Common myeloid progenitor, CD34-positive (primary cell): ENCODE measurements at regions not wholly inside any gene's neighbourhood (a gene's known extent, or its start where the extent isn't known, plus 50 kb on each side); places are given as distances from the start of the nearest gene placed in this dataset.

Experiments used
- CTCF ChIA-PET: fragments of 350-600 bp; sonication (Branson Sonifier 250); formaldehyde crosslinking; loops from one replicate; lab custom pipeline; 2021; ENCODE audit warnings: antibody characterized with exemption; lab: Charles Lee
- POLR2A ChIA-PET: fragments of 350-600 bp; sonication (Branson Sonifier 250); formaldehyde crosslinking; loops from one replicate; lab custom pipeline; 2021; ENCODE audit warnings: antibody characterized with exemption; lab: Charles Lee
- DNase-seq, 3 donors: peaks; one replicate each; pipeline versions ENCODE4 v3.0.0 to v3.0.0-alpha.2; 2013
- H3K27ac ChIP-seq, 2 experiments: 1 replicate in 1 of 2; 2 replicates in 1 of 2; pipeline ENCODE4 v1.7.0; 2013; ENCODE audit warnings: inconsistent platforms in 2 of 2, low read length in 2 of 2, mild to moderate bottlenecking in 2 of 2, low read depth in 1 of 2, moderate library complexity in 1 of 2; ENCODE audit not compliant: severe bottlenecking in 2 of 2, insufficient read depth in 1 of 2, poor library complexity in 1 of 2
- H3K27me3 ChIP-seq, 5 experiments: replicated peaks in 2 of 5; 1 replicate in 3 of 5; 2 replicates in 2 of 5; pipeline versions ENCODE4 v1.6.1 to v1.7.0; 2013; ENCODE audit warnings: low read length in 4 of 5, mild to moderate bottlenecking in 2 of 5, moderate library complexity in 2 of 5, inconsistent platforms in 1 of 5; ENCODE audit not compliant: insufficient read depth in 5 of 5, control insufficient read depth in 4 of 5
- H3K36me3 ChIP-seq, 4 experiments: 1 replicate in 2 of 4; 2 replicates in 2 of 4; pipeline versions ENCODE4 v1.6.1 to v1.7.0; 2013; ENCODE audit warnings: low read length in 3 of 4, control low read depth in 1 of 4, mild to moderate bottlenecking in 1 of 4; ENCODE audit not compliant: control insufficient read depth in 4 of 4, insufficient read depth in 4 of 4
- H3K4me1 ChIP-seq, 4 experiments: 1 replicate in 3 of 4; 2 replicates in 1 of 4; pipeline versions ENCODE4 v1.6.1 to v1.7.1; 2013; ENCODE audit warnings: low read length in 3 of 4, mild to moderate bottlenecking in 3 of 4, control low read depth in 1 of 4, inconsistent platforms in 1 of 4, moderate library complexity in 1 of 4; ENCODE audit not compliant: control insufficient read depth in 4 of 4, insufficient read depth in 4 of 4; ENCODE audit errors: control extremely low read depth in 1 of 4
- H3K4me3 ChIP-seq, 7 experiments: 1 replicate in 4 of 7; 2 replicates in 3 of 7; pipeline versions ENCODE4 v1.5.1 to v1.7.0; 2013; ENCODE audit warnings: mild to moderate bottlenecking in 7 of 7, low read length in 6 of 7, moderate library complexity in 6 of 7, inconsistent platforms in 2 of 7, low read depth in 2 of 7, control low read depth in 1 of 7; ENCODE audit not compliant: insufficient read depth in 4 of 7, control insufficient read depth in 1 of 7; ENCODE audit errors: extremely low read depth in 1 of 7
- H3K9me3 ChIP-seq, 5 experiments: 1 replicate in 4 of 5; 2 replicates in 1 of 5; pipeline versions ENCODE4 v1.6.1 to v1.7.1; 2013; ENCODE audit warnings: low read length in 4 of 5, mild to moderate bottlenecking in 2 of 5, inconsistent platforms in 1 of 5, low read depth in 1 of 5, moderate library complexity in 1 of 5; ENCODE audit not compliant: control insufficient read depth in 4 of 5, insufficient read depth in 2 of 5; ENCODE audit errors: control extremely low read depth in 1 of 5
- WGBS: methylation state at CpG from one replicate; pipeline ENCODE4 v1.1.5; 2013; ENCODE audit not compliant: insufficient coverage; 5-methylcytosine and 5-hydroxymethylcytosine counted together

DNA sequence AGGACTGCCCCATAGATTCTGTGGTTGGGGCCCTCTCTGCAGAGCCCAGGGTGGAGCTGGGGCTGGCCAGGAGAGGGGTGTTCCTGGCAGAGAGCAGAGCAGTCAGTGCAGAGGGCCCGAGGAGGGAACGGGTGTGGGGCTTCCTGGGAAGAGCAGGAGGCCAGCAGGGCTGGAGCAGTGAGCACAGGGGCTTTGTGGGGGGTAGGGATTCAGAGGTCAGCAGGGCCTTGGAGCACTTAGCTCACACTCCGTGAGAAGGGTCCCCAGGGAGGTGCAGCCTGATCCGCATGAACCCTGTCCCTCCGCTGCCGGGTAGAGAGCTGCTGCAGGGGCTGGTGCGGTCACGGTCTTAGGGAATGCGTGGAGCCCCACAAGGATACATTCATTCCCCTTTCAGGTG, 113.0 kb upstream of the CIBAR2 start:
- no peak overlapping the region for H3K4me3 ChIP-seq
- no peak overlapping the region for H3K27ac ChIP-seq
- no peaks in the 10 kb centered on the region for H3K27me3 ChIP-seq
- POLR2A ChIA-PET, result no interaction called here
- CTCF ChIA-PET, result interaction anchor here (0.9 to 3.1 kb wide), 4 partner anchors 9 to 111 kb away, joined by 3 to 11 read pairs (median 5); no protein-coding TSS in a partner anchor
- WGBS, result 89% methylated on average over 9 of the region's 9 CpGs
- H3K4me1 ChIP-seq, result peaks cover 0 to 12% (median 5%) of the 10 kb centered on the region in 4 experiments
- DNase-seq, result no peak
- H3K36me3 ChIP-seq, result no peaks in the 10 kb centered on the region
- no peaks in the 10 kb centered on the region for H3K9me3 ChIP-seq

DNA sequence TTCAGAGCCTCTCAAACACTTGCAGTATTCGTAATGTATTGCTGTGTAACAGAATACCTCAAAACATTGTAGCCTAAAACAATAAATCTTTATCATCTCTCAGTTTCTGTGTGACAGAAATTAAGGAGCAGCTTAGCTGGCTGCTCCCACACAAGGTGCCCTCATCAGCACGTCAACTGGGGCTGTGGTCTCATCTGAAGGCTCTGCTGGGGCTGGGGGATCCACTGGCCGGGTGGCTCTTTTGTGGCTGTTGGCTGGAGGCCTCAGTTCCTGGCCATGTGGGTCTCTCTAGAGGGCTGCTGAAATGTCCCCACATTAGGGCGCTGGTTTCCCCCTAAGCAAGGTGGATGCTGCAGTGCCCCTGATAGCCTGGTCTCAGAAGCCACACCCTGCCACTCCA, 113.4 kb upstream of the CIBAR2 start:
- WGBS, result 90% methylated on average over 2 of the region's 4 CpGs
- ChIA-PET POLR2A (no interaction called here), CTCF (interaction anchor here (0.9 to 3.1 kb wide), 3 partner anchors 10 to 111 kb away, joined by 3 to 11 read pairs (median 4); no protein-coding TSS in a partner anchor)
- Histone ChIP-seq H3K4me1 (peaks cover 0 to 12% (median 5%) of the 10 kb centered on the region in 4 experiments), H3K9me3 (no peaks in the 10 kb centered on the region), H3K27ac (no peak overlapping the region), H3K36me3 (no peaks in the 10 kb centered on the region), H3K27me3 (no peaks in the 10 kb centered on the region), H3K4me3 (no peak overlapping the region)
- DNase-seq, result no peak

DNA sequence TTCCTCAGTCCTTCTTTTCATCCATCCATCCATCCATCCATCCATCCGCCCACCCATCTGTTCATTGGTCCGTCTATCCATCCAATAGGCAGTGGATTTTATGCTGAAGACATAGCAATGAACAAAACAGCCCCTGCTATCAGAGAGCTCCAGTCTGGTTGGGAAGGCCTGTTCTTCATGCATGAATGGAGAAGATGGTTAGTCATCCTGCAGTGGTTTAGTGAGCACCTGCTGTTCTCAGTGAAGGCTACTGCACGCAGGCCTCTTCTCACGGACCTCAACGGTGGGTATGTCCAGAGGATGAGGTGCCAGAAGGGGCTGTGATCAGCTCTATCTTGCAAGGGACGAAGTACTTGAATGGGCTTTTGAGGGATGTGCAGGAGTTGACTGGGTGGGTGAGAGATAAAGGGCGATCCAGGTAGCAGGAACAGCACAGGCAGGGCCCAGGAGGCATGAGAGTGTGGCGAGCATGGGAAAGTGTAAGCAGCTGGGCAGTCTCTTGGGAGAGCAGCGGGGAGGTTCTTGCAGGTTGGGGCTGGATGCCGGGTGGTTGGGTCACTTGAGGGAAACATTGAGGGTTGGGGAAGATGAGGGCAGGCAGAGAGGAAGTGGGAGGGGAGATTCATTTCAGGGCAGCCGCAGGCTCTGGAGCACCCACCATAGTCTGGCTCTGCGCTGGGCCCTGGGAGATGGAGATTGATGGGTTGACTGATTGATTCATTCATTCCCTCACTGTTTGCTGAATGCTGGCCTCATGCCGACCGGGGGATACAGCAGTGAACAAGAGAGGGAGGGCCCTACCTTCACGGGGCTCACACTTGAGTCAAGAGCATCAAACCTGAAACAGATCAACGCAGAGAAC, 115.0 kb upstream of the CIBAR2 start:
- Histone ChIP-seq H3K36me3 (no peaks in the 10 kb centered on the region), H3K9me3 (no peaks in the 10 kb centered on the region), H3K27me3 (no peaks in the 10 kb centered on the region), H3K27ac (no peak overlapping the region), H3K4me3 (no peak overlapping the region), H3K4me1 (peaks cover 0 to 12% (median 5%) of the 10 kb centered on the region in 4 experiments)
- no peak for DNase-seq
- ChIA-PET POLR2A (no interaction called here), CTCF (interaction anchor here (3.1 kb wide), 1 partner anchor 18 kb away, joined by 11 read pairs; no protein-coding TSS in a partner anchor)
- 89% methylated on average over 9 of the region's 16 CpGs for WGBS

DNA sequence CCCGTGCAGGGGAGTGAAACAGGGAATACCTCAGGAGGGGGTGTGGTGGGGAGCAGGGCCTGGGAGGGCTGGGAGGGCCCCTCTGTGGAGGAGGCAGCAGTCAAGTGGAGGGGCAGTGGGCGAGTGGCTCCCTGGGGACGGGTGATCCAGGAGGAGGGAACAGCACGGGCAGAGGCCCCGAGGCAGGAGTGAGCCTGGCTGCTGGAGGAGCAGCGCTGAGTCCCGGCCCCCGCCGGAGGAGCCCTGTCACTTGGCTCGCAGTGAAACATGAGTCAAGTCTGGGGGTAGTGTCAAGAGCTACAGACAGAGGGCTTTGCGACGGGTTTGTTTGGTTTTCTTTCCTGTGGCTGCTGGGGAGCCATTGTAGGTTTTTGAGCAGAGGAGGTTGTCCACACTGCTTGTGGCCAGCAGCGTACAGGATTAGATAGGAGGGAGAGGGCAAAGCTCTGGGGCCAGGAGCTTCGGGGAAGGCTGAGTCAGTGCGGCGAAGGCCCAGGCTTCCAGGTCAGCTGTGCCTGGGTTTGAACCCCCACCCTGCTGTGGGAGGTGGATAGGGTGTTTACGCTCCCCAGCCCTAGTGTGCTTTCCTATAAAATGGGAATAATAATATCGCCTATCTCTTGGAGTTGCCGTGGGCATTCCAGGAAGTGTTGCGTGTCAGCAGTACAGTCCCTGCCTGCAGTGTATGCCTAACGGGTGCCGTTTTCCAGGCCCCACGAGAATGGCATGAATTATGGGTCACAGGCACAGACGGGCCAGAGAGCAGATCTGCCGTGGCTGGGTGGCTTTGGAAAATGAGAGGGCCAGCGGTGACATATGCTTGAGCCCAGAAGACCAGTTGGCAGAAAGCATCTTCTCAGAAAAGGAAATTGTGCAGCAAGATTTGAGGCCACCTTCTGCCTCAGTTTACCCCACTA, 115.9 kb upstream of the CIBAR2 start:
- Histone ChIP-seq H3K4me1 (peaks cover 0 to 18% (median 12%) of the 10 kb centered on the region in 4 experiments), H3K4me3 (no peak overlapping the region), H3K27ac (no peak overlapping the region), H3K9me3 (no peaks in the 10 kb centered on the region), H3K27me3 (no peaks in the 10 kb centered on the region), H3K36me3 (no peaks in the 10 kb centered on the region)
- WGBS, result 89% methylated on average over 20 of the region's 26 CpGs
- POLR2A ChIA-PET, result no interaction called here
- DNase-seq, result no peak
- CTCF ChIA-PET, result no interaction called here

DNA sequence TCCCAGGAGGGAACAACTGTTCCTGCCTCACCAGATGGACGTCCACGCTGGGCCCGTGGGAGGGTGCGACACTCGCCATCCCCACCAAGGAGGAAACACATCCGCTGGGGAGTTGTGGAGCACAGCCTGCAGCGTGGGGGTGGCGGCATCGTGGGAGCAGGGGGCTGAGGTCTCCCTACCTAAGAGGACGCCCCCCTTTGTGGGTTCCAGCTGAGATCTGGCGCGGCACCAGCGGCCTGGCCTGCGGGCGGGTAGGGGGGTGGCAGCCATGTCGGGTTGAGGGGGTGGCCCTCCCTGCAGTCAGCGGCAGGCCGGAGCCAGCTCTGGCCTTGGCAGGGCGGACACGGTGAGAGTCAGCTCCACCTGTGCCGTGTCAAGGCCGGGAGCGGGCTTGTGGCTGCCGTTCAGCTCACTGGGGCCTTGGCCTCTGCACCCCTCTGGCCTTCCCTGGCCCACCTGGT, 116.7 kb upstream of the CIBAR2 start:
- H3K4me3 ChIP-seq, result no peak overlapping the region
- no peaks in the 10 kb centered on the region for H3K27me3 ChIP-seq
- CTCF ChIA-PET, result interaction anchor here (0.6 kb wide), 1 partner anchor 34 kb away, joined by 3 read pairs; no protein-coding TSS in a partner anchor
- DNase-seq, result no peak
- no peaks in the 10 kb centered on the region for H3K9me3 ChIP-seq
- POLR2A ChIA-PET, result no interaction called here
- H3K36me3 ChIP-seq, result no peaks in the 10 kb centered on the region
- H3K27ac ChIP-seq, result no peak overlapping the region
- WGBS, result 91% methylated on average over 18 of the region's 24 CpGs
- peaks cover 0 to 16% (median 12%) of the 10 kb centered on the region in 4 experiments for H3K4me1 ChIP-seq

DNA sequence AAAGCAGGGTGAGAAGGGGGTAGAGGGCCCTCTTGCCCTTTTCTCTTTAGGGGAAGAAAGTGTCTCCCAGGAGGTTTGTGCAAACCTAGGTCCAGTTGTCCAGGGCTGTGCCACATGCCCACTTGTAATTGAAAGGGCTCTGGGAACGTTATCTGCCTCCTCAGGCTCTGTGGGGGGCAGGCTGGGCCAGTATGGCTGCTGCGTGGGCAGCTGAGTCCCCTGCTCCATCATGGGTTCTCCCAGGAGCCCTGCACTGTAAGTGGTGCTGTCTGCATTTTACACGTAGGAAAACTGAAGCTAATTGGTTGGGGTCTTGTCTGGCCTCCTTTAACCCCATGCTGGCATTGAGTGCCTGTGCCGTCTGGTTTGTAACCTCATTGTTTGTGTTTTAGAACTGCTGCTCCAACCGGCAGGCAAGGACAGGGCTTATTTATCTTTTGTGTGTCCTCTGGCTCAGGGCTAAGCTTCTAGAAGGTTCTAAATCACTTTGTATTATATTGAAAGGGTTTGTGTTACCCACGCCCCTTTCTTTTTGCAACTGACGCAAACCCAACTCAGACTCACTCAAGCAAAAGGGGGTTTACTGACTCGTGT, 117.7 kb upstream of the CIBAR2 start:
- CTCF ChIA-PET, result interaction anchor here (1.0 to 1.1 kb wide), 3 partner anchors 14 to 54 kb away, joined by 3 read pairs; no protein-coding TSS in a partner anchor
- DNase-seq, result no peak
- H3K36me3 ChIP-seq, result no peaks in the 10 kb centered on the region
- no peak overlapping the region for H3K27ac ChIP-seq
- 83% methylated on average over 8 of the region's 8 CpGs for WGBS
- H3K4me1 ChIP-seq, result peaks cover 0 to 16% (median 12%) of the 10 kb centered on the region in 4 experiments
- no peak overlapping the region for H3K4me3 ChIP-seq
- no peaks in the 10 kb centered on the region for H3K27me3 ChIP-seq
- no peaks in the 10 kb centered on the region for H3K9me3 ChIP-seq
- POLR2A ChIA-PET, result no interaction called here
